ENCODE measurements at regions not wholly inside any gene's neighbourhood (a gene's known extent, or its start where the extent isn't known, plus 50 kb on each side); places are given as distances from the start of the nearest gene placed in this dataset.

DNA sequence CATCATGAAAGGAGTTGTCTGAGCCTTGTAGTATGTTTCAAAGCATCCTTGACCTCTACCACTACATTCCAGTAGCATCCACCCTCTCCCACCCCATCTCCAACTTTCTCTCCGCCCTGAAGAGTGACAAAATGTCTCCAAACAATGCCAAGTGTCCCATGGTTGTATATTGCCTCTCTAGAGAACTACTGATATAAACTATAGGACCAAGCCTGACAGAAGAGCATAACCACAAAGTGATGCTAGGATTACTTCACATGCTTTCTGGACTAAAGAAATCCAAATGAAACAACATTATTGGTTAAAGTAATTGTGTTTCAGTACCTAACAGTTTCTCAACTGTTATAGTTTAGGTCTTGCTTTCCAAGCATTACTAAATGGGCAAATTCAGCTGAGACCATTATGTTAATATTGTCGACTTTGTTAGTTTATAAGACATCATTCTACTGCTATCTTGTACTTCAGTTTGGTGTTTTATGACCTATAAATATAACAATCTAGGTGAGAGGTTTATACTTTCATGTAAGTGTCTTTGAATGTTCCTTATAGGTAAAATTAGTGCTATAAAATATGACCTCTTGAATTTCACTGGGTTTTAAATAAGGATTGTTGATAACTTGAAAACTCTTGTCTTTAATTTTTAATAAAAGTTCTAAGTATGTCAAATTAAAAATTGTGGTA, 117.4 kb downstream of the SUCNR1 start:
- TF ChIP-seq, protein P1, sequence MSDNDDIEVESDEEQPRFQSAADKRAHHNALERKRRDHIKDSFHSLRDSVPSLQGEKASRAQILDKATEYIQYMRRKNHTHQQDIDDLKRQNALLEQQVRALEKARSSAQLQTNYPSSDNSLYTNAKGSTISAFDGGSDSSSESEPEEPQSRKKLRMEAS (IDR thresholded peaks at IDR 0.05), result no peak
- TF ChIP-seq TAF1 (conservative IDR thresholded peaks at IDR 0.05) (no peak), GABPA (IDR thresholded peaks at IDR 0.05 in 1 of 2, conservative IDR thresholded peaks at IDR 0.05 in 1 of 2) (no peak), RXRA (IDR thresholded peaks at IDR 0.05) (no peak), SP1 (IDR thresholded peaks at IDR 0.05) (no peak), EGR1 (IDR thresholded peaks at IDR 0.05; ENCODE audit: low read depth in 2 of 2) (no peak), RAD21 (IDR thresholded peaks at IDR 0.05) (no peak), HNF4G (IDR thresholded peaks at IDR 0.05) (no peak)
- TF ChIP-seq, protein P2, sequence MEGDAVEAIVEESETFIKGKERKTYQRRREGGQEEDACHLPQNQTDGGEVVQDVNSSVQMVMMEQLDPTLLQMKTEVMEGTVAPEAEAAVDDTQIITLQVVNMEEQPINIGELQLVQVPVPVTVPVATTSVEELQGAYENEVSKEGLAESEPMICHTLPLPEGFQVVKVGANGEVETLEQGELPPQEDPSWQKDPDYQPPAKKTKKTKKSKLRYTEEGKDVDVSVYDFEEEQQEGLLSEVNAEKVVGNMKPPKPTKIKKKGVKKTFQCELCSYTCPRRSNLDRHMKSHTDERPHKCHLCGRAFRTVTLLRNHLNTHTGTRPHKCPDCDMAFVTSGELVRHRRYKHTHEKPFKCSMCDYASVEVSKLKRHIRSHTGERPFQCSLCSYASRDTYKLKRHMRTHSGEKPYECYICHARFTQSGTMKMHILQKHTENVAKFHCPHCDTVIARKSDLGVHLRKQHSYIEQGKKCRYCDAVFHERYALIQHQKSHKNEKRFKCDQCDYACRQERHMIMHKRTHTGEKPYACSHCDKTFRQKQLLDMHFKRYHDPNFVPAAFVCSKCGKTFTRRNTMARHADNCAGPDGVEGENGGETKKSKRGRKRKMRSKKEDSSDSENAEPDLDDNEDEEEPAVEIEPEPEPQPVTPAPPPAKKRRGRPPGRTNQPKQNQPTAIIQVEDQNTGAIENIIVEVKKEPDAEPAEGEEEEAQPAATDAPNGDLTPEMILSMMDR (IDR thresholded peaks at IDR 0.05; ENCODE audit: low read depth, low read length, missing input control), result no peak
- TF ChIP-seq, protein P3, sequence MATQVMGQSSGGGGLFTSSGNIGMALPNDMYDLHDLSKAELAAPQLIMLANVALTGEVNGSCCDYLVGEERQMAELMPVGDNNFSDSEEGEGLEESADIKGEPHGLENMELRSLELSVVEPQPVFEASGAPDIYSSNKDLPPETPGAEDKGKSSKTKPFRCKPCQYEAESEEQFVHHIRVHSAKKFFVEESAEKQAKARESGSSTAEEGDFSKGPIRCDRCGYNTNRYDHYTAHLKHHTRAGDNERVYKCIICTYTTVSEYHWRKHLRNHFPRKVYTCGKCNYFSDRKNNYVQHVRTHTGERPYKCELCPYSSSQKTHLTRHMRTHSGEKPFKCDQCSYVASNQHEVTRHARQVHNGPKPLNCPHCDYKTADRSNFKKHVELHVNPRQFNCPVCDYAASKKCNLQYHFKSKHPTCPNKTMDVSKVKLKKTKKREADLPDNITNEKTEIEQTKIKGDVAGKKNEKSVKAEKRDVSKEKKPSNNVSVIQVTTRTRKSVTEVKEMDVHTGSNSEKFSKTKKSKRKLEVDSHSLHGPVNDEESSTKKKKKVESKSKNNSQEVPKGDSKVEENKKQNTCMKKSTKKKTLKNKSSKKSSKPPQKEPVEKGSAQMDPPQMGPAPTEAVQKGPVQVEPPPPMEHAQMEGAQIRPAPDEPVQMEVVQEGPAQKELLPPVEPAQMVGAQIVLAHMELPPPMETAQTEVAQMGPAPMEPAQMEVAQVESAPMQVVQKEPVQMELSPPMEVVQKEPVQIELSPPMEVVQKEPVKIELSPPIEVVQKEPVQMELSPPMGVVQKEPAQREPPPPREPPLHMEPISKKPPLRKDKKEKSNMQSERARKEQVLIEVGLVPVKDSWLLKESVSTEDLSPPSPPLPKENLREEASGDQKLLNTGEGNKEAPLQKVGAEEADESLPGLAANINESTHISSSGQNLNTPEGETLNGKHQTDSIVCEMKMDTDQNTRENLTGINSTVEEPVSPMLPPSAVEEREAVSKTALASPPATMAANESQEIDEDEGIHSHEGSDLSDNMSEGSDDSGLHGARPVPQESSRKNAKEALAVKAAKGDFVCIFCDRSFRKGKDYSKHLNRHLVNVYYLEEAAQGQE (IDR thresholded peaks at IDR 0.05), result no peak
- TF ChIP-seq, protein P4, sequence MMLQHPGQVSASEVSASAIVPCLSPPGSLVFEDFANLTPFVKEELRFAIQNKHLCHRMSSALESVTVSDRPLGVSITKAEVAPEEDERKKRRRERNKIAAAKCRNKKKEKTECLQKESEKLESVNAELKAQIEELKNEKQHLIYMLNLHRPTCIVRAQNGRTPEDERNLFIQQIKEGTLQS (IDR thresholded peaks at IDR 0.05), result no peak
